NT2/D1 (cell line): ENCODE measurements at regions not wholly inside any gene's neighbourhood (a gene's known extent, or its start where the extent isn't known, plus 50 kb on each side); places are given as distances from the start of the nearest gene placed in this dataset.

ENCODE experiments used
- DNase-seq: peaks from one replicate; pipeline ENCODE4 v3.0.0-alpha.2; 2011; ENCODE audit warnings: low read depth, low spot score
- H3K27me3 ChIP-seq: 2 replicates; pipeline ENCODE4 v1.6.0; 2011; ENCODE audit warnings: mild to moderate bottlenecking; ENCODE audit not compliant: insufficient read length, insufficient read depth
- H3K36me3 ChIP-seq: 2 replicates; pipeline ENCODE4 v1.6.1; 2011; ENCODE audit warnings: mild to moderate bottlenecking, low read length, mixed read lengths; ENCODE audit not compliant: insufficient read depth, insufficient read length
- H3K4me1 ChIP-seq: 2 replicates; pipeline ENCODE4 v1.5.1; 2011; ENCODE audit not compliant: insufficient read depth, insufficient read length
- H3K4me3 ChIP-seq: 2 replicates; pipeline ENCODE4 v1.5.1; 2011; ENCODE audit warnings: low read depth; ENCODE audit not compliant: insufficient read length
- H3K9ac ChIP-seq: 2 replicates; pipeline ENCODE4 v1.6.0; 2011; ENCODE audit warnings: low read depth; ENCODE audit not compliant: insufficient read length
- H3K9me3 ChIP-seq: 2 replicates; pipeline ENCODE4 v1.5.1; 2011; ENCODE audit warnings: mild to moderate bottlenecking, low read length; ENCODE audit not compliant: insufficient read depth
- SUZ12 ChIP-seq: IDR thresholded peaks from 2 replicates; pipeline ENCODE4 v1.6.1; 2011; ENCODE audit not compliant: insufficient read length, insufficient read depth; ENCODE audit errors: extremely low read depth
- YY1 ChIP-seq: IDR thresholded peaks from 2 replicates; pipeline ENCODE4 v1.6.1; 2011; ENCODE audit not compliant: insufficient read length, insufficient read depth
- ZNF274 ChIP-seq: IDR thresholded peaks from 2 replicates; pipeline ENCODE4 v1.6.1; 2011; ENCODE audit warnings: mild to moderate bottlenecking, low read depth, low read length

DNA sequence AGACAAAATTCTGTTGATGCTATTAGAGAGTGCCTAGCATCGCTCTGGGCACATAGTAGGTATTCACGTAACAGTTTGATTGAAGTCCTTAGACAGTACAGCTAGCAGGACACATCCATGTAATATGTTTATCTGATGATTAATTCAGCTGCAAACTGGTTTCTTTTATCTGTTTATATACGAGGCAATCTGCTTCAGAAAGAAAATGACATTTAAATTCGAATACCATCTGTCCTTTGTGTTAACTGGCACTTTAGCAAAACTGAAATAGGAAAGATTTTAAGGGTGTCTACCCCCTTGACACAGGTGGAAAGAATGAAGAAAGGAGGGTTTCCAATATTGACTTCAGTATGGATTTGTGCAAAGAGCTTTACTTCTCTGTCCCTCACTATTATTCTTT is 192.5 kb downstream of the MFSD1 start:
- Histone ChIP-seq H3K4me1 (no peaks in the 10 kb centered on the region), H3K36me3 (no peaks in the 10 kb centered on the region), H3K9ac (no peak overlapping the region), H3K4me3 (no peak overlapping the region), H3K9me3 (no peaks in the 10 kb centered on the region), H3K27me3 (no peaks in the 10 kb centered on the region)
- no peak for TF ChIP-seq SUZ12
- DNase-seq: no peak

DNA sequence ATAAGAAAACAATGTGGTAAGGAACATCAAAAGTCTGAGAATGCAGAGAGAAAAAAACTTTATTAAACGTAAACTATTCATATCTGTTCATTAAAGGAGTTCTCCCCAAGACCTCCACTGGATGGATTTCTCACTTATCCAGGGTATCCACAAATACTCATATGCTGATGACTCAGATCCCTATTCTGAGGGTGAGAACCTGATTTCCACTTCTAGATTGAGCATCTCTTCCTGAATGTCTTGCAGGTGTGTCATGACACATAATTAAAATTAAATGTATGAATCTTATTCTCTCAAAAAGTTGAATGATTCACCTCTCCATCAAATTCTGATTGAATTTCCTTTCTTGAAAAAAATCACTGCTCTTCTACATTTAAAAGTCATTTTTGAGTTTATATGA is 199.9 kb downstream of the MFSD1 start:
- H3K9ac ChIP-seq: no peak overlapping the region
- H3K4me3 ChIP-seq: no peak overlapping the region
- no peaks in the 10 kb centered on the region for H3K9me3 ChIP-seq
- TF ChIP-seq YY1 (no peak), SUZ12 (no peak), ZNF274 (no peak)
- no peak for DNase-seq
- no peaks in the 10 kb centered on the region for H3K36me3 ChIP-seq
- no peaks in the 10 kb centered on the region for H3K4me1 ChIP-seq
- H3K27me3 ChIP-seq: no peaks in the 10 kb centered on the region

DNA sequence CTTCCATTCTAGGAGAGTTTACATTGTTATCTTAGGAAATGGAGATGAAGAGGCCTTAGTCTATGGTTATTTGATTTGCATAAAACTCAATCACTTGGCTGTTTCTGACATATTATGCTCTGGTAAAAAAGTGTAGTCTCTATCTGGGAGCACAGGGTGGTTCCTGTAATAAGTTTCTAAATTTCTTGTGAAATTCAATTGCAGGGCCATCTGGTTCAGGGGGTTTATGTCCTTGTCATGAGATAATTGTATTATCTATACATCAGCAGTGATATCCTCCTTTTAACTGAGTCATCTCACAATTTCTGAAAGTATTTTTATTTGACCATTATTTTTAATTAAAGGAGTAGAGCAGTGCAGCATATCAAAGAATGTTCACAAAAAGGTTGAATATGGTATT is 203.3 kb downstream of the MFSD1 start:
- no peak for DNase-seq
- H3K4me3 ChIP-seq: no peak overlapping the region
- H3K36me3 ChIP-seq: no peaks in the 10 kb centered on the region

GRCh38 chr3:159007331-159007730 is 205.5 kb downstream of the MFSD1 start:
- TF ChIP-seq ZNF274 (no peak), SUZ12 (no peak), YY1 (no peak)
- Histone ChIP-seq H3K27me3 (no peaks in the 10 kb centered on the region), H3K4me1 (no peaks in the 10 kb centered on the region), H3K4me3 (no peak overlapping the region), H3K36me3 (no peaks in the 10 kb centered on the region), H3K9ac (no peak overlapping the region), H3K9me3 (no peaks in the 10 kb centered on the region)
- no peak for DNase-seq

More for the DNA sequence above, 203.3 kb downstream of the MFSD1 start:
- Histone ChIP-seq H3K4me1 (no peaks in the 10 kb centered on the region), H3K9ac (no peak overlapping the region), H3K27me3 (no peaks in the 10 kb centered on the region), H3K9me3 (no peaks in the 10 kb centered on the region)
- TF ChIP-seq SUZ12: no peak
- no peak for TF ChIP-seq ZNF274
- TF ChIP-seq YY1: no peak

DNA sequence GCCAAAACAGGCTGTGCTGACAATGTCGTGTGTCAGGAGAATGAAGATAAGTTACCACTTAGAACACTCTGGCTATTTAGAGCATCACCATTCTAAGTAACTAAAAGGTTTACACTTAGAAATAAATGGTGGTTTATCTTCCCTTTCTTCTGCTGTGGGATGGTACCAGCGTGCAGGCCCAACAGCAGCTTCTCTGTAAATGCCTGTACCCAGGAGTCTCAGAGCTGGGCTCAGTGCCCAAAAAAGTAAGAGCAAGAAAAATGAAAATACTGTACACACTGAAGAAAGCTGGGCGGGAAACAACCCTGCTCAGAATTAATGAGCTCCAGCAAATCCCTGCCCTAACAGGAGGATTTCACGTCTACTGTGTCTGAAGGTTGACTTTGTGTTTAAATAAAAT is 206.5 kb downstream of the MFSD1 start:
- H3K9me3 ChIP-seq: no peaks in the 10 kb centered on the region
- no peak for DNase-seq
- TF ChIP-seq SUZ12: no peak
- no peak for TF ChIP-seq ZNF274
- no peak for TF ChIP-seq YY1
- H3K27me3 ChIP-seq: no peaks in the 10 kb centered on the region
- no peaks in the 10 kb centered on the region for H3K36me3 ChIP-seq
- H3K4me1 ChIP-seq: no peaks in the 10 kb centered on the region
- no peak overlapping the region for H3K4me3 ChIP-seq
- no peak overlapping the region for H3K9ac ChIP-seq

DNA sequence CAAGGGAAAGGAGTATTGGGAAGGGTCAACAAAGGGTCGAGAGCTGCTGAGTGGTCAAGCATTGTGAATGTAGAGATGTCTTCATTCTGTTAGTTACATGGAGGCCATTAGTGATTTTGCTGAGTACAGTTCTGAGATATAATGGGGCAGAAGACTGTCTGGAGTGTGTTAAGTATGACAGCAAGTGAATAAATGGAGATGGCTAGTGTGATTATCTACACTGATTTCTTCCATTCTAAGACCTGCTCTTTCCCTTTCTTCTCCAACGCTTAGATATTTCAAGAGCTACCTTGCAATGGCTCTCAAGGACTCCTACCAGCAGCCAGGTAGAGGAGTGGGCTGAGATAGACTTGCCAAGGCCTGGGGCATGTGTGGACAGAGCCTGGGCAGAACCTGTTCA is 216.5 kb downstream of the MFSD1 start:
- Histone ChIP-seq H3K4me1 (no peaks in the 10 kb centered on the region), H3K27me3 (no peaks in the 10 kb centered on the region), H3K4me3 (no peak overlapping the region), H3K36me3 (no peaks in the 10 kb centered on the region), H3K9me3 (peaks cover 19% of the 10 kb centered on the region), H3K9ac (no peak overlapping the region)
- TF ChIP-seq SUZ12: no peak
- no peak for TF ChIP-seq ZNF274
- TF ChIP-seq YY1: no peak
- DNase-seq: no peak

DNA sequence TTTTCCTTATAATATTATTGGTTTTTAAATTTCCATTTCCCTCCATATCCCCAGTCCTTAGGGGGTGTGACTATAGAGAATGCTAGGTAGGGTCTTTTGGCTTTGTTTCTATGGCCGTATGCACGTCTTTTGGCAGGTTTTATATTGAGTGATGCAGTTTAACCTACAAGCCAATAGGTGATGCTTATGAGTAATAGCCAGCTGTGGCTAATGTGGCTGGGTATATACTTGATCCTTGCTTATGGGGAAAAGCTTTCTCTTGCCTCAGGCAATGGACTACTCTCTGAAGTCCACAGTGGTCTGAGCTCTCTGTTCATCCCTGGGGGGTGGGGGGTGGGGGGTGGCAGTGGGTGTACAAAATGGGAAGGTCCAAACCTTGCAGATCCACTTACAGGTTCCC is 223.9 kb downstream of the MFSD1 start:
- Histone ChIP-seq H3K4me3 (no peak overlapping the region), H3K36me3 (no peaks in the 10 kb centered on the region), H3K4me1 (no peaks in the 10 kb centered on the region), H3K9me3 (peaks cover 19% of the 10 kb centered on the region), H3K9ac (no peak overlapping the region), H3K27me3 (no peaks in the 10 kb centered on the region)
- TF ChIP-seq ZNF274 (no peak), YY1 (no peak), SUZ12 (no peak)
- DNase-seq: no peak

GRCh38 chr3:159026510-159026909 is 224.7 kb downstream of the MFSD1 start:
- Histone ChIP-seq H3K27me3 (no peaks in the 10 kb centered on the region), H3K9me3 (peaks cover 18% of the 10 kb centered on the region), H3K4me1 (no peaks in the 10 kb centered on the region), H3K4me3 (no peak overlapping the region), H3K36me3 (no peaks in the 10 kb centered on the region), H3K9ac (no peak overlapping the region)
- TF ChIP-seq ZNF274 (no peak), SUZ12 (no peak), YY1 (no peak)
- no peak for DNase-seq
